ENCODE measurements at regions not wholly inside any gene's neighbourhood (a gene's known extent, or its start where the extent isn't known, plus 50 kb on each side); places are given as distances from the start of the nearest gene placed in this dataset.

DNA sequence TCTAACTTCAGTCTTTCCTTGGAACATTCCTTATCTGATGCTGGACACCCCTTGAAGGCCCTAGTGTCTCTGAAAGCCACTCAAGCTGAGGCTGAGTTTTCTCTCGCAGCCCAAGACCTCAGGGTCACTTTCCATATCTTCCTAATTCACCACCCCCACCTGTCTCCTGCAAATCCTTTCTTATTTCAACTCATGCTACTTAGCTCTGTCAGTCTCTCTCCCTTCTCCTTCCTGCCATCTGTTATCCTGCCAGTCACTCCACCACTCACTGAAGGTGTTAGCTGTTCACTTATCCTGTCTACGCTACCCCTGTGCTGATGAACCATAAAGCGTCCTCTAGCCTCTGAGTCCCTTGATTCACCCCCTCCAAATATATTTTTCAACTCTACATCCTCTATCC, 143.9 kb upstream of the SHISA6 start:
- no peaks in the 10 kb centered on the region for H3K27me3 ChIP-seq (replicated peaks; ENCODE audit: control insufficient read depth, insufficient read depth, low read length)
- DNase-seq (ENCODE audit: extremely low read depth, insufficient read length) = no peak
- TF ChIP-seq, protein P1, sequence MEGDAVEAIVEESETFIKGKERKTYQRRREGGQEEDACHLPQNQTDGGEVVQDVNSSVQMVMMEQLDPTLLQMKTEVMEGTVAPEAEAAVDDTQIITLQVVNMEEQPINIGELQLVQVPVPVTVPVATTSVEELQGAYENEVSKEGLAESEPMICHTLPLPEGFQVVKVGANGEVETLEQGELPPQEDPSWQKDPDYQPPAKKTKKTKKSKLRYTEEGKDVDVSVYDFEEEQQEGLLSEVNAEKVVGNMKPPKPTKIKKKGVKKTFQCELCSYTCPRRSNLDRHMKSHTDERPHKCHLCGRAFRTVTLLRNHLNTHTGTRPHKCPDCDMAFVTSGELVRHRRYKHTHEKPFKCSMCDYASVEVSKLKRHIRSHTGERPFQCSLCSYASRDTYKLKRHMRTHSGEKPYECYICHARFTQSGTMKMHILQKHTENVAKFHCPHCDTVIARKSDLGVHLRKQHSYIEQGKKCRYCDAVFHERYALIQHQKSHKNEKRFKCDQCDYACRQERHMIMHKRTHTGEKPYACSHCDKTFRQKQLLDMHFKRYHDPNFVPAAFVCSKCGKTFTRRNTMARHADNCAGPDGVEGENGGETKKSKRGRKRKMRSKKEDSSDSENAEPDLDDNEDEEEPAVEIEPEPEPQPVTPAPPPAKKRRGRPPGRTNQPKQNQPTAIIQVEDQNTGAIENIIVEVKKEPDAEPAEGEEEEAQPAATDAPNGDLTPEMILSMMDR (IDR thresholded peaks at IDR 0.05; ENCODE audit: insufficient read depth, low read length, poor library complexity, severe bottlenecking) = no peak
- H3K36me3 ChIP-seq (ENCODE audit: control insufficient read depth, insufficient read depth, low read length) = no peaks in the 10 kb centered on the region
- H3K4me3 ChIP-seq (replicated peaks; ENCODE audit: low read depth, low read length) = no peak overlapping the region

DNA sequence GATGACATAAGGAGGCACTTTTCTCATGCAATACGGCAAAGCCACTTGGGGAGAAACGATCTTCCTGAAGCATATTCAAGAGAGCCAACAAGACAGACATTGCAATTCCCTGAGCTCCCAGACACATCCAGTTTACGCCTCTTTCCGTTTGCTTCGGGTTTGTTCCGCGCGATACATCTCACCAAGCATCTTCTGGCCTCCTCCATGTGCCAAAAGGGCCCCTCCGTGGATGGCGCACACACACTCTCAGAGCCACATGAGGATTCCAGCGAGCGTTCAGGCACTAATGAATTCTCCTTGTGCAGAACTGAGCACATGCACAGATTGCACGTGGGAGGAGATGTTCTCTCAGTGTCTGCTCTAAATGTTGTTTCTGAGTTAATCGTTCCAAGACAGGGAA, 146.7 kb upstream of the SHISA6 start:
- no peak for DNase-seq (ENCODE audit: extremely low read depth, insufficient read length)
- Histone ChIP-seq H3K4me3 (replicated peaks; ENCODE audit: low read depth, low read length) (no peak overlapping the region), H3K27me3 (replicated peaks; ENCODE audit: control insufficient read depth, insufficient read depth, low read length) (no peaks in the 10 kb centered on the region), H3K36me3 (ENCODE audit: control insufficient read depth, insufficient read depth, low read length) (no peaks in the 10 kb centered on the region)
- TF ChIP-seq, protein P1 (IDR thresholded peaks at IDR 0.05; ENCODE audit: insufficient read depth, low read length, poor library complexity, severe bottlenecking) = no peak

DNA sequence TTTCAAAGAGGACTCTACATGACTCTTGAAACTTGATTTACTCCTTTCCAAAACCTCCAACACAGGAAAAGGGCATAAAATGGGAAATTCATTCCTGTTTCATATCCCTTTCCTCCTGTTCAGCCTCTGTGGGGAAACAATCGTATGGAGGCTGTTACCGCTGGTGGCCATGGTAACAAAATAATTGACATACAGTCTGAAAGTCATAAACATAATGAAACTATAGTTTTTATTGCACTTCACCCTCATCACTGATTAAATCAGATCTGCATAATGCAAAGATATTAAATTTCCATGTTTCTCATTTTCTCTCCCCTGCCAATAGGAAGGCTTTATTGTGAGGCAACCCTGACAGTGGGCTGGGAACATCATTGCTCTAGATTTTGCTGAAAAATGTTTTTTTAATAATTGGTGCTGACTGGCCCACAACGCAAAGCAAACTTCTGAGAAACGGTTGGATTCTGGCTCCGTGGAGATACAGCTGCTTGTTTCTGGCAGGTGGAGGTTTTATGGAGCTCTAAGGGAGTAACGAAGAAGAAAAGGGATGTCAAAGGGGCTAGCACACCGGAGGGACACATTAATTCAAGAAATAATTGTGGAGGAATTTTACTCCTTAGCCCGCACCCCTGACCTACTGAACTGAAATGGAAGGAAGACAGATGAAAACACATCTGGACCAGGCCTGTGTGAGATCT, 154.2 kb upstream of the SHISA6 start:
- no peaks in the 10 kb centered on the region for H3K36me3 ChIP-seq (ENCODE audit: control insufficient read depth, insufficient read depth, low read length)
- no peak overlapping the region for H3K4me3 ChIP-seq (replicated peaks; ENCODE audit: low read depth, low read length)
- H3K27me3 ChIP-seq (replicated peaks; ENCODE audit: control insufficient read depth, insufficient read depth, low read length) = no peaks in the 10 kb centered on the region
- DNase-seq (ENCODE audit: extremely low read depth, insufficient read length) = no peak
- TF ChIP-seq, protein P1 (IDR thresholded peaks at IDR 0.05; ENCODE audit: insufficient read depth, low read length, poor library complexity, severe bottlenecking) = no peak

DNA sequence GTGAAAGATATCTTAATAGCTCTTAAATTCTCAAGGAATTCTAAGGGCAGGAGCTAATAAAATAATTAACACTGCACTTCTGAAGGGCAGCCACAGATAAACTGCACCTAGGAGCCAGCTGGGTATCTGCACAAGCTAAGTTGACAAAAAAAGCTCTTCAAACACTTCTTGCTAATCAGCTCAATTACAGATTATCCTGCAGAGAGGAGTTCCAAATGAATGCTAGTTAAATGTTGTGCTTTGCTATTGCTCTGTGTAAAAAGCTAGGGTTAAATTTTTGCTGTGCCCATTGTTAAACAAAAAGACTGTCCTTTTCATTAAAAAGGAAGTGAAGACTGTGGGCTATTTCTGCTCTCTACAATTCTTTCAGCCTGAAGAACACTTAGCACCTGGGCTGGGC, 158.5 kb upstream of the SHISA6 start:
- TF ChIP-seq, protein P1 (IDR thresholded peaks at IDR 0.05; ENCODE audit: insufficient read depth, low read length, poor library complexity, severe bottlenecking) = no peak
- H3K27me3 ChIP-seq (replicated peaks; ENCODE audit: control insufficient read depth, insufficient read depth, low read length) = no peaks in the 10 kb centered on the region; the same call in 1 of the 2 replicates
- H3K4me3 ChIP-seq (replicated peaks; ENCODE audit: low read depth, low read length) = no peak overlapping the region
- H3K36me3 ChIP-seq (ENCODE audit: control insufficient read depth, insufficient read depth, low read length) = no peaks in the 10 kb centered on the region
- no peak for DNase-seq (ENCODE audit: extremely low read depth, insufficient read length)

DNA sequence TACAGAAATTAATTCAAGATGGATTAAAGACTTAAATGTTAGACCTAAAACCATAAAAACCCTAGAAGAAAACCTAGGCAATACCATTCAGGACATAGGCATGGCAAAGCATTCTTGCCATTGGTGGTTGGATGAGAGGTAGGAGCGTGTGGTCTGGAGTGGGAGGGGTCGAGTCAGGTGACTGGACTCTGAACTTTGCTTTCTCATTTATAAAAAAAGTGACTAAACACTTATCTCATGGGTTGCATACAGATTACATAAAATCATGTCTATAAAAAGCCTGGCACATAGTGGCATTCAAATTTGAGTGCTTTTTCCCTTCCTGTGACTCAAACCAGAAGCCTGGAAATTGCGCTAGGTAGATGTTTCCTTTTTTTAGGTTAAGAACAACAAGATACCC, 159.7 kb upstream of the SHISA6 start:
- Histone ChIP-seq H3K36me3 (ENCODE audit: control insufficient read depth, insufficient read depth, low read length) (no peaks in the 10 kb centered on the region), H3K4me3 (replicated peaks; ENCODE audit: low read depth, low read length) (no peak overlapping the region), H3K27me3 (replicated peaks; ENCODE audit: control insufficient read depth, insufficient read depth, low read length) (no peaks in the 10 kb centered on the region; the same call in 1 of the 2 replicates)
- TF ChIP-seq, protein P1 (IDR thresholded peaks at IDR 0.05; ENCODE audit: insufficient read depth, low read length, poor library complexity, severe bottlenecking) = no peak
- DNase-seq (ENCODE audit: extremely low read depth, insufficient read length) = no peak

DNA sequence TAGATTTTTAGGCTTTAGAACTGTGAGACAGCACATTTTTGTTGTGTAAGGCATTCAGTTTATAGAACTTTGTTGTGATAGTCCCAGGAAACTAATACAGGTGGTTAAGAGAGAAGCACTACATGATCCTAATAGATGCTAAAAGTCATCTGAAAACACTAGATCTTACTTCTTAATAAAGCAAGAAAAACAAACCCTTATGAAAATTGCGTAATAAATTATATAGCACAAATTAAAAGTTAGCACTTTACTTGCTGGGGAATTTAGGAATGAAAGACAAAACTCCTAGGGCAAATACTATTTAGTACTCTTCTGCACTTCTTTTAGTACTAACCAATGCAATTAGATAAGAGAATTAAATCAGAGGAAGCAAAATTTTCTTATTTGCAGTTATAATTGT, 163.3 kb upstream of the SHISA6 start:
- no peak for DNase-seq (ENCODE audit: extremely low read depth, insufficient read length)
- no peak overlapping the region for H3K4me3 ChIP-seq (replicated peaks; ENCODE audit: low read depth, low read length)
- TF ChIP-seq, protein P1 (IDR thresholded peaks at IDR 0.05; ENCODE audit: insufficient read depth, low read length, poor library complexity, severe bottlenecking) = no peak
- no peaks in the 10 kb centered on the region; the same call in 1 of the 2 replicates for H3K27me3 ChIP-seq (replicated peaks; ENCODE audit: control insufficient read depth, insufficient read depth, low read length)
- no peaks in the 10 kb centered on the region for H3K36me3 ChIP-seq (ENCODE audit: control insufficient read depth, insufficient read depth, low read length)

Data from GM06990 (cell line).